ENCODE measurements at regions not wholly inside any gene's neighbourhood (a gene's known extent, or its start where the extent isn't known, plus 50 kb on each side); places are given as distances from the start of the nearest gene placed in this dataset.
A peak's percentile ranks its signal among the peaks of the same experiment; 100 is the strongest.

DNA sequence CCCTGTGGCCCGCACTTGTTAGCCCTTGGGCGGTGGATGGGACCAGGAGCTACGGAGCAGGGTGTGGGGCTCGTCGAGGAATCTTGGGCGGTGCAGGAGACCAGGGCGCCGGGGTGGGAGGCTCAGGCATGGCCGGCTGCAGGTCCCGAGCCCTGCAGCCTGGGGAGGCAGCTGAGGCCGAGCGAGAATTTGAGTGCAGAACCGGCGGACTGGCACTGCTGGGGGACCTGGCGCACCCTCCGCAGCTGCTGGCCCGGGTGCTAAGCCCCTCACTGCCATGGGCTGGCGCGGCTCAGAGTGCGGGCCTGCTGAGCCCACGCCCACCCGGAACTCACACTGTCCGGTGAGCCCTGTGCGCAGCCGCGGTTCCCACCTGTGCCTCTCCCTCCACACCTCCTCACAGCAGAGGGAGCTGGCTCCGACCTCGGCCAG lies 73.6 kb upstream of the TLL1 start:
- no peak overlapping the region for H3K27ac ChIP-seq
- no peaks in the 10 kb centered on the region for H3K27me3 ChIP-seq (ENCODE audit: low read depth)
- no peaks in the 10 kb centered on the region for H3K36me3 ChIP-seq
- no peaks in the 10 kb centered on the region for H3K4me1 ChIP-seq
- no peaks in the 10 kb centered on the region for H3K9me3 ChIP-seq
- intact Hi-C loops (cut with DNase I), result no loop called here
- TF ChIP-seq, protein P1, sequence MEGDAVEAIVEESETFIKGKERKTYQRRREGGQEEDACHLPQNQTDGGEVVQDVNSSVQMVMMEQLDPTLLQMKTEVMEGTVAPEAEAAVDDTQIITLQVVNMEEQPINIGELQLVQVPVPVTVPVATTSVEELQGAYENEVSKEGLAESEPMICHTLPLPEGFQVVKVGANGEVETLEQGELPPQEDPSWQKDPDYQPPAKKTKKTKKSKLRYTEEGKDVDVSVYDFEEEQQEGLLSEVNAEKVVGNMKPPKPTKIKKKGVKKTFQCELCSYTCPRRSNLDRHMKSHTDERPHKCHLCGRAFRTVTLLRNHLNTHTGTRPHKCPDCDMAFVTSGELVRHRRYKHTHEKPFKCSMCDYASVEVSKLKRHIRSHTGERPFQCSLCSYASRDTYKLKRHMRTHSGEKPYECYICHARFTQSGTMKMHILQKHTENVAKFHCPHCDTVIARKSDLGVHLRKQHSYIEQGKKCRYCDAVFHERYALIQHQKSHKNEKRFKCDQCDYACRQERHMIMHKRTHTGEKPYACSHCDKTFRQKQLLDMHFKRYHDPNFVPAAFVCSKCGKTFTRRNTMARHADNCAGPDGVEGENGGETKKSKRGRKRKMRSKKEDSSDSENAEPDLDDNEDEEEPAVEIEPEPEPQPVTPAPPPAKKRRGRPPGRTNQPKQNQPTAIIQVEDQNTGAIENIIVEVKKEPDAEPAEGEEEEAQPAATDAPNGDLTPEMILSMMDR (IDR thresholded peaks at IDR 0.05), result no peak
- DNase-seq, result peak; percentile 38
- peak in 1 of 2 donors; percentile 30 for ATAC-seq
- H3K4me3 ChIP-seq, result no peak overlapping the region

DNA sequence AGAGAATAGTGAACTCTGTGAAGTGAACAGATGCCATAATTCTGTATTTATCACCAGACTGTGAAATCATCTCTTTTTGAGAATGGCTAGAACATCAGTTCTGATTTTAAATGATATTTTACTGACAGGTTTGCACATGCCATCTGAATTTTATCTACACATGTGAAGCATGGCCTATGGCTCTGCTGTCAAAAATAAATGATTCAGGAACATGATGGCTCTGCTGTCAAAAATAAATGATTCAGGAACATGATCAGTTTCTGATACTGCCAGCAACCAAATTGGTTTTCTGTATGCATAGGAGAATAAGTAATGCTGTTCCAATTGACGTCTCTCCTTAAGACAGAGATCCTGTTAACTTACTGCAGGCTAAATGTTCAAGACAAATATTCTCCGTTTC lies 70.6 kb upstream of the TLL1 start:
- no peak for DNase-seq
- TF ChIP-seq, protein P1 (IDR thresholded peaks at IDR 0.05), result no peak
- H3K27ac ChIP-seq, result no peak overlapping the region
- intact Hi-C loops (cut with DNase I), result no loop called here
- no peaks in the 10 kb centered on the region for H3K36me3 ChIP-seq
- no peak for ATAC-seq
- no peaks in the 10 kb centered on the region for H3K9me3 ChIP-seq
- no peaks in the 10 kb centered on the region for H3K4me1 ChIP-seq
- no peaks in the 10 kb centered on the region for H3K27me3 ChIP-seq (ENCODE audit: low read depth)
- no peak overlapping the region for H3K4me3 ChIP-seq

- Histone ChIP-seq H3K4me1 (no peaks in the 10 kb centered on the region), H3K9me3 (no peaks in the 10 kb centered on the region), H3K4me3 (no peak overlapping the region), H3K27ac (no peak overlapping the region), H3K27me3 (ENCODE audit: low read depth) (no peaks in the 10 kb centered on the region), H3K36me3 (no peaks in the 10 kb centered on the region)
- ATAC-seq, result no peak
- DNase-seq, result no peak
- intact Hi-C loops (cut with DNase I), result no loop called here
- TF ChIP-seq, protein P1 (IDR thresholded peaks at IDR 0.05), result no peak
Observed at GRCh38 chr4:165803005-165803404, 70.0 kb upstream of the TLL1 start.

DNA sequence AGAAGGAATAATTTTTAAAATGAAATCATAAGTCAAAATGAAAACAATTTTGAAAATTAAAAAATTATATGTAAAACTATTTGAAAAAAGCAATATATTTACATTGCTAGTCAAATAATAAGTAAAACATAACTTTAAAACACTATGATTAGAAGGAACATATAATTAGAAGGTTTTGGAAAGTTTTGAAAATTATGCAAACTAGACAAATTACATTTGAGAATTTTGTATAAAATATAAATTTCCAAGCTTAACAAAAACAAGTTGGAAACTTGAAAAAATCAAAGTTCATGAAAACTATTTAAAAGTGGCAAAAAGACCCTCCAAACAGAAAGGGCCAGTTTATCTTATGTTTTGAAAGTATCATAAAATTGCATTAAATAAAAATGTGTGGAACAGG lies 67.6 kb upstream of the TLL1 start:
- intact Hi-C loops (cut with DNase I), result no loop called here
- TF ChIP-seq, protein P1 (IDR thresholded peaks at IDR 0.05), result no peak
- H3K36me3 ChIP-seq, result no peaks in the 10 kb centered on the region
- no peak for ATAC-seq
- no peaks in the 10 kb centered on the region for H3K27me3 ChIP-seq (ENCODE audit: low read depth)
- no peaks in the 10 kb centered on the region for H3K4me1 ChIP-seq
- no peak overlapping the region for H3K27ac ChIP-seq
- DNase-seq, result no peak
- H3K9me3 ChIP-seq, result no peaks in the 10 kb centered on the region
- H3K4me3 ChIP-seq, result no peak overlapping the region

- Histone ChIP-seq H3K27ac (no peak overlapping the region), H3K9me3 (no peaks in the 10 kb centered on the region), H3K27me3 (ENCODE audit: low read depth) (no peaks in the 10 kb centered on the region), H3K36me3 (no peaks in the 10 kb centered on the region), H3K4me3 (no peak overlapping the region), H3K4me1 (no peaks in the 10 kb centered on the region)
- ATAC-seq (no peak), DNase-seq (no peak)
- intact Hi-C loops (cut with DNase I), result no loop called here
- TF ChIP-seq, protein P1 (IDR thresholded peaks at IDR 0.05), result no peak
Observed at GRCh38 chr4:165806613-165807012, 66.4 kb upstream of the TLL1 start.

DNA sequence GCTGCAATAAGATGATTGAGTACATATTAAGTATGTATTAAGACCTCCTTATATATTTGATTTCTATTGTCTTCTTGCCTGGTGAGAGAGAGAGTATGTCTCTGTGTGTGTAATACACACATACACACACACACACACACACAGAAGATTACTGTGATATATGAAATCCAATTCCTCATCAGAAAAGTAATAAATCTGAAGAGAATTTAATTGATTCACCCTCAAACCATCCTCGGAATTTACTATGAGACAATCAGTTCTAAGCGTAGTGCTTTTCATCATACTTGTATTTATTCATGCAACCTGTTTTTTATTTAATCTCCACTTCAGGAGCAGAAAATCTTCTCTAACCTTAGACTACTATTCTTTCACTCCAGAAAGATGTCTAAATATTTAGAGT lies 62.3 kb upstream of the TLL1 start:
- Histone ChIP-seq H3K27me3 (ENCODE audit: low read depth) (no peaks in the 10 kb centered on the region), H3K27ac (no peak overlapping the region), H3K9me3 (no peaks in the 10 kb centered on the region), H3K4me1 (no peaks in the 10 kb centered on the region), H3K36me3 (no peaks in the 10 kb centered on the region), H3K4me3 (no peak overlapping the region)
- TF ChIP-seq, protein P1 (IDR thresholded peaks at IDR 0.05), result no peak
- intact Hi-C loops (cut with DNase I), result no loop called here
- ATAC-seq (no peak), DNase-seq (no peak)
